Femur (tissue), 1 donor: ENCODE measurements at regions not wholly inside any gene's neighbourhood (a gene's known extent, or its start where the extent isn't known, plus 50 kb on each side); places are given as distances from the start of the nearest gene placed in this dataset.

Experiments
- DNase-seq: peaks from one replicate; pipeline ENCODE4 v3.0.0-alpha.2; 2017

GRCh38 chr4:3384391-3384770 lies 57.4 kb upstream of the HGFAC start:
- DNase-seq, result no peak

- DNase-seq, result no peak
Measured at GRCh38 chr4:3384771-3385710, 56.7 kb upstream of the HGFAC start.

GRCh38 chr4:3385711-3386420 lies 55.9 kb upstream of the HGFAC start:
- no peak for DNase-seq

GRCh38 chr4:3386526-3386925 lies 55.2 kb upstream of the HGFAC start:
- DNase-seq, result no peak

- DNase-seq, result no peak
Measured at GRCh38 chr4:3387154-3387942, 54.4 kb upstream of the HGFAC start.

- peak; percentile 83 for DNase-seq
Measured at GRCh38 chr4:3387943-3388361, 53.8 kb upstream of the HGFAC start.

GRCh38 chr4:3388471-3389232 lies 53.1 kb upstream of the HGFAC start:
- peak; percentile 61 for DNase-seq

- no peak for DNase-seq
Measured at GRCh38 chr4:3389233-3390215, 52.2 kb upstream of the HGFAC start.

GRCh38 chr4:3390288-3390811 lies 51.4 kb upstream of the HGFAC start:
- no peak for DNase-seq

GRCh38 chr4:3391422-3391821 lies 50.3 kb upstream of the HGFAC start:
- DNase-seq, result no peak
